Liver (tissue), 3 donors: ENCODE measurements at regions not wholly inside any gene's neighbourhood (a gene's known extent, or its start where the extent isn't known, plus 50 kb on each side); places are given as distances from the start of the nearest gene placed in this dataset.

Source experiments
- CTCF ChIP-seq: fragments of 150-350 bp; IDR thresholded peaks from 2 replicates; pipeline ENCODE4 v1.5.1; 2017; ENCODE audit warnings: improper control_type of control experiment, low read depth, low read length; ENCODE audit not compliant: missing input control
- SP1 ChIP-seq: IDR thresholded peaks from 2 replicates; pipeline ENCODE4 v1.6.1; 2018; ENCODE audit warnings: antibody characterized with exemption, mild to moderate bottlenecking
- donor health status: healthy.
- donor health status: healthy.

DNA sequence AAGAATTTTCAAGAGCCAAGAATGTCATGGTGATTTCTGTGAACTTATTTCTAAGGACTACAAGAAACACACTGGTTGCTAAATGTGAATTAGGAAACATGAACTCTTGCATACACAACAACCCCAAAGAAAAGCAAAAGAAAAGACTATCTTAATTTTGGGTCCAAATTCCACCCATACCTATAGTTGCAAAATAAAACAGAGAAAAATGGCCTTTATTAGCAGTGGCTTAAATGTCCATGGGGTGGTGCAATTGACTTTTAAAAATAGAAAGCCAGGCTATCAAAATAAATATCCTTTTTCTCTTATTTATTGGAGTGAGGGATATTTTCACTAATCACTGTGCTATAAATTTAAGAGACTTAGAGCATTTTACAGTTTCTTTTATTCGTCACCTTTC, 80.9 kb upstream of the DPYD start:
- TF ChIP-seq CTCF (no peak), SP1 (no peak)
